Liver (tissue), 8 donors: ENCODE measurements at regions not wholly inside any gene's neighbourhood (a gene's known extent, or its start where the extent isn't known, plus 50 kb on each side); places are given as distances from the start of the nearest gene placed in this dataset.

ENCODE experiments used
- DNase-seq: peaks from one replicate; pipeline ENCODE4 v3.0.0-alpha.2; 2017; ENCODE audit warnings: low spot score
- H3K27ac ChIP-seq, 2 donors: one replicate each; pipeline ENCODE4 v1.7.0; 2013; ENCODE audit warnings: inconsistent platforms in 2 of 2, low read length in 2 of 2, control low read depth in 1 of 2, low read depth in 1 of 2, mild to moderate bottlenecking in 1 of 2
- H3K27me3 ChIP-seq, 4 donors: one replicate each; pipeline versions ENCODE4 v1.6.1 to v1.7.0; 2013; ENCODE audit warnings: low read length in 3 of 4, inconsistent platforms in 1 of 4, mild to moderate bottlenecking in 1 of 4, moderate library complexity in 1 of 4; ENCODE audit not compliant: control insufficient read depth in 4 of 4, insufficient read depth in 4 of 4
- H3K36me3 ChIP-seq, 4 donors: one replicate each; pipeline versions ENCODE4 v1.6.1 to v1.7.0; 2013; ENCODE audit warnings: low read length in 3 of 4, mild to moderate bottlenecking in 3 of 4, low read depth in 1 of 4, moderate library complexity in 1 of 4; ENCODE audit not compliant: control insufficient read depth in 4 of 4, insufficient read depth in 3 of 4
- H3K4me1 ChIP-seq, 4 donors: one replicate each; pipeline versions ENCODE4 v1.6.1 to v1.7.0; 2013; ENCODE audit warnings: low read length in 3 of 4, mild to moderate bottlenecking in 3 of 4, moderate library complexity in 1 of 4; ENCODE audit not compliant: control insufficient read depth in 4 of 4, insufficient read depth in 4 of 4
- H3K4me3 ChIP-seq, 3 donors: one replicate each; pipeline versions ENCODE4 v1.6.1 to v1.7.0; 2013; ENCODE audit warnings: low read length in 3 of 3, control low read depth in 1 of 3, low read depth in 1 of 3, mild to moderate bottlenecking in 1 of 3
- H3K9ac ChIP-seq, 2 donors: one replicate each; pipeline ENCODE4 v1.7.0; 2013; ENCODE audit warnings: low read length in 2 of 2, mild to moderate bottlenecking in 2 of 2, moderate library complexity in 2 of 2, control low read depth in 1 of 2, low read depth in 1 of 2
- H3K9me3 ChIP-seq, 4 donors: one replicate each; pipeline versions ENCODE4 v1.6.1 to v1.7.0; 2013; ENCODE audit warnings: low read length in 3 of 4; ENCODE audit not compliant: control insufficient read depth in 4 of 4
- EGR1 ChIP-seq, 2 donors: IDR thresholded peaks; 2 replicates each; pipeline ENCODE4 v1.6.1; 2016 to 2018; ENCODE audit warnings: antibody characterized with exemption in 2 of 2, low read depth in 2 of 2
- FOXA1 ChIP-seq: IDR thresholded peaks from 2 replicates; pipeline ENCODE4 v1.6.1; 2016; ENCODE audit warnings: antibody characterized with exemption
- FOXA2 ChIP-seq: IDR thresholded peaks from 2 replicates; pipeline ENCODE4 v1.6.1; 2016; ENCODE audit warnings: antibody characterized with exemption
- GABPA ChIP-seq, 2 donors: IDR thresholded peaks in 1 of 2; conservative IDR thresholded peaks in 1 of 2; 2 replicates each; pipeline ENCODE4 v1.6.1; 2016; ENCODE audit warnings: antibody characterized with exemption in 2 of 2, mild to moderate bottlenecking in 1 of 2, moderate library complexity in 1 of 2
- HNF4A ChIP-seq, 2 donors: conservative IDR thresholded peaks; 2 replicates each; pipeline ENCODE4 v1.6.1; 2016; ENCODE audit warnings: antibody characterized with exemption in 2 of 2, mild to moderate bottlenecking in 2 of 2
- HNF4G ChIP-seq: IDR thresholded peaks from 2 replicates; pipeline ENCODE4 v1.6.1; 2016; ENCODE audit warnings: antibody characterized with exemption
- JUND ChIP-seq, 2 donors: IDR thresholded peaks; 2 replicates each; pipeline ENCODE4 v1.6.1; 2016; ENCODE audit warnings: antibody characterized with exemption in 2 of 2
- NR2F2 ChIP-seq: IDR thresholded peaks from 2 replicates; pipeline ENCODE4 v1.6.1; 2016; ENCODE audit warnings: antibody characterized with exemption
- RAD21 ChIP-seq, 2 donors: IDR thresholded peaks; 2 replicates each; pipeline ENCODE4 v1.6.1; 2016; ENCODE audit warnings: antibody characterized with exemption in 2 of 2, mild to moderate bottlenecking in 2 of 2
- REST ChIP-seq: IDR thresholded peaks from 2 replicates; pipeline ENCODE4 v1.6.1; 2016; ENCODE audit warnings: antibody characterized with exemption, mild to moderate bottlenecking
- RXRA ChIP-seq, 2 donors: IDR thresholded peaks; 2 replicates each; pipeline ENCODE4 v1.6.1; 2017 to 2018; ENCODE audit warnings: antibody characterized with exemption in 2 of 2, mild to moderate bottlenecking in 1 of 2
- SP1 ChIP-seq: IDR thresholded peaks from 2 replicates; pipeline ENCODE4 v1.6.1; 2018; ENCODE audit warnings: antibody characterized with exemption, mild to moderate bottlenecking
- TAF1 ChIP-seq: conservative IDR thresholded peaks from 2 replicates; pipeline ENCODE4 v1.6.1; 2016; ENCODE audit warnings: antibody characterized with exemption, mild to moderate bottlenecking
- YY1 ChIP-seq: IDR thresholded peaks from 2 replicates; pipeline ENCODE4 v1.6.1; 2016; ENCODE audit warnings: antibody characterized with exemption, mild to moderate bottlenecking
- WGBS: extraction: QIAGEN DNeasy Blood & Tissue Kit; methylation state at CpG from one replicate; pipeline ENCODE4 v1.1.7; 2013; 5-methylcytosine and 5-hydroxymethylcytosine counted together
- TF ChIP-seq, protein P1 (sequence below): IDR thresholded peaks from 2 replicates; pipeline ENCODE4 v1.6.1; 2016; ENCODE audit warnings: antibody characterized with exemption
- TF ChIP-seq, protein P2 (sequence below): fragments of 150-350 bp; IDR thresholded peaks from 2 replicates; pipeline ENCODE4 v1.5.1; 2017; ENCODE audit warnings: improper control_type of control experiment, low read depth, low read length; ENCODE audit not compliant: missing input control
- TF ChIP-seq, protein P3 (sequence below): IDR thresholded peaks from 2 replicates; pipeline ENCODE4 v1.6.1; 2016; ENCODE audit warnings: antibody characterized with exemption
- TF ChIP-seq, protein P4 (sequence below): IDR thresholded peaks from 2 replicates; pipeline ENCODE4 v1.6.1; 2016; ENCODE audit warnings: antibody characterized with exemption
- donor health status: healthy.
- donor health status: healthy.
- donor health status: healthy.
- donor health status: healthy.
- donor health status: healthy.

- H3K27me3 ChIP-seq = no peaks in the 10 kb centered on the region
- TF ChIP-seq EGR1 (IDR thresholded peaks at IDR 0.05; ENCODE audit: low read depth in 2 of 2) (no peak), JUND (IDR thresholded peaks at IDR 0.05) (no peak), HNF4A (conservative IDR thresholded peaks at IDR 0.05) (no peak), FOXA1 (no peak), HNF4G (no peak), TAF1 (no peak), FOXA2 (no peak), RAD21 (IDR thresholded peaks at IDR 0.05) (no peak), REST (no peak), YY1 (no peak), NR2F2 (no peak)
- TF ChIP-seq, protein P1, sequence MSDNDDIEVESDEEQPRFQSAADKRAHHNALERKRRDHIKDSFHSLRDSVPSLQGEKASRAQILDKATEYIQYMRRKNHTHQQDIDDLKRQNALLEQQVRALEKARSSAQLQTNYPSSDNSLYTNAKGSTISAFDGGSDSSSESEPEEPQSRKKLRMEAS = no peak
- TF ChIP-seq, protein P2, sequence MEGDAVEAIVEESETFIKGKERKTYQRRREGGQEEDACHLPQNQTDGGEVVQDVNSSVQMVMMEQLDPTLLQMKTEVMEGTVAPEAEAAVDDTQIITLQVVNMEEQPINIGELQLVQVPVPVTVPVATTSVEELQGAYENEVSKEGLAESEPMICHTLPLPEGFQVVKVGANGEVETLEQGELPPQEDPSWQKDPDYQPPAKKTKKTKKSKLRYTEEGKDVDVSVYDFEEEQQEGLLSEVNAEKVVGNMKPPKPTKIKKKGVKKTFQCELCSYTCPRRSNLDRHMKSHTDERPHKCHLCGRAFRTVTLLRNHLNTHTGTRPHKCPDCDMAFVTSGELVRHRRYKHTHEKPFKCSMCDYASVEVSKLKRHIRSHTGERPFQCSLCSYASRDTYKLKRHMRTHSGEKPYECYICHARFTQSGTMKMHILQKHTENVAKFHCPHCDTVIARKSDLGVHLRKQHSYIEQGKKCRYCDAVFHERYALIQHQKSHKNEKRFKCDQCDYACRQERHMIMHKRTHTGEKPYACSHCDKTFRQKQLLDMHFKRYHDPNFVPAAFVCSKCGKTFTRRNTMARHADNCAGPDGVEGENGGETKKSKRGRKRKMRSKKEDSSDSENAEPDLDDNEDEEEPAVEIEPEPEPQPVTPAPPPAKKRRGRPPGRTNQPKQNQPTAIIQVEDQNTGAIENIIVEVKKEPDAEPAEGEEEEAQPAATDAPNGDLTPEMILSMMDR = no peak
- WGBS = 71% methylated on average over 7 of the region's 7 CpGs
- H3K9ac ChIP-seq = no peak overlapping the region
- H3K4me1 ChIP-seq = peaks cover 0 to 2% (median 0%) of the 10 kb centered on the region in 4 donors
- H3K27ac ChIP-seq = no peak overlapping the region
- H3K9me3 ChIP-seq = no peaks in the 10 kb centered on the region
- H3K4me3 ChIP-seq = no peak overlapping the region
- no peaks in the 10 kb centered on the region for H3K36me3 ChIP-seq
- no peak for DNase-seq
Measured at GRCh38 chr14:43872752-43873655, 634.1 kb downstream of the FSCB start.

DNA sequence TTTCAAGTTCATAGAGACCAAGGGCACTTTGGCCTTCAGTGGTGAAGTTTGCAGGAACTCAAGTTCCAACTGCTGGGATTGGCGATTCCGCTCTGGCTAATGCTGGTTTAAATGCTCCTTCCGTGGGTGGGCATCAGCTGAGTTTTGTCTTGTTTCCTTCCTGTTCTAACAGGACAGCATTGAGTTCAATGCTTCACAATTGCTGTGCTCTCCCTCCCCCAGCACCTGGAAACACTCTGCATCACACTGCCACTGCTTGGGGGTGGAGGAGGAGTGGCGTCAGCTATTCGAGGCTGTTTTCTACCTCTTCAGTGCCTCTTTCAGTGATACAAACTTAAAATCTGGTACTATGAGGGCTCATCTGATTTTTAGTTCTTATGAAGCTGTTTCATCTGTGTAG is 634.9 kb downstream of the FSCB start:
- Histone ChIP-seq H3K9me3 (no peaks in the 10 kb centered on the region), H3K36me3 (no peaks in the 10 kb centered on the region), H3K27ac (no peak overlapping the region), H3K27me3 (no peaks in the 10 kb centered on the region), H3K4me3 (no peak overlapping the region), H3K9ac (no peak overlapping the region), H3K4me1 (no peaks in the 10 kb centered on the region)
- WGBS = 85% methylated on average over 5 of the region's 5 CpGs
- no peak for DNase-seq
- TF ChIP-seq SP1 (no peak), RAD21 (IDR thresholded peaks at IDR 0.05) (no peak), TAF1 (no peak), NR2F2 (no peak), YY1 (no peak), EGR1 (IDR thresholded peaks at IDR 0.05; ENCODE audit: low read depth in 2 of 2) (no peak), HNF4G (no peak), HNF4A (conservative IDR thresholded peaks at IDR 0.05) (no peak), GABPA (IDR thresholded peaks at IDR 0.05 in 1 of 2, conservative IDR thresholded peaks at IDR 0.05 in 1 of 2) (no peak), JUND (IDR thresholded peaks at IDR 0.05) (no peak), RXRA (IDR thresholded peaks at IDR 0.05) (no peak), FOXA1 (no peak)
- TF ChIP-seq, protein P1 = no peak
- TF ChIP-seq, protein P2 = no peak
- TF ChIP-seq, protein P3, sequence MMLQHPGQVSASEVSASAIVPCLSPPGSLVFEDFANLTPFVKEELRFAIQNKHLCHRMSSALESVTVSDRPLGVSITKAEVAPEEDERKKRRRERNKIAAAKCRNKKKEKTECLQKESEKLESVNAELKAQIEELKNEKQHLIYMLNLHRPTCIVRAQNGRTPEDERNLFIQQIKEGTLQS = no peak
- TF ChIP-seq, protein P4, sequence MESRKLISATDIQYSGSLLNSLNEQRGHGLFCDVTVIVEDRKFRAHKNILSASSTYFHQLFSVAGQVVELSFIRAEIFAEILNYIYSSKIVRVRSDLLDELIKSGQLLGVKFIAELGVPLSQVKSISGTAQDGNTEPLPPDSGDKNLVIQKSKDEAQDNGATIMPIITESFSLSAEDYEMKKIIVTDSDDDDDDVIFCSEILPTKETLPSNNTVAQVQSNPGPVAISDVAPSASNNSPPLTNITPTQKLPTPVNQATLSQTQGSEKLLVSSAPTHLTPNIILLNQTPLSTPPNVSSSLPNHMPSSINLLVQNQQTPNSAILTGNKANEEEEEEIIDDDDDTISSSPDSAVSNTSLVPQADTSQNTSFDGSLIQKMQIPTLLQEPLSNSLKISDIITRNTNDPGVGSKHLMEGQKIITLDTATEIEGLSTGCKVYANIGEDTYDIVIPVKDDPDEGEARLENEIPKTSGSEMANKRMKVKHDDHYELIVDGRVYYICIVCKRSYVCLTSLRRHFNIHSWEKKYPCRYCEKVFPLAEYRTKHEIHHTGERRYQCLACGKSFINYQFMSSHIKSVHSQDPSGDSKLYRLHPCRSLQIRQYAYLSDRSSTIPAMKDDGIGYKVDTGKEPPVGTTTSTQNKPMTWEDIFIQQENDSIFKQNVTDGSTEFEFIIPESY = no peak
